Lower leg skin (tissue), 4 donors: ENCODE measurements at regions not wholly inside any gene's neighbourhood (a gene's known extent, or its start where the extent isn't known, plus 50 kb on each side); places are given as distances from the start of the nearest gene placed in this dataset.

Experiments
- DNase-seq, 2 donors: peaks; one replicate each; pipeline ENCODE4 v3.0.0-alpha.2; 2019; ENCODE audit warnings: low spot score in 2 of 2
- H3K4me3 ChIP-seq: fragments of 200-600 bp; sonication (generic); 2 replicates; pipeline ENCODE4 v1.5.1; 2017; ENCODE audit warnings: mild to moderate bottlenecking, low read depth; ENCODE audit not compliant: poor library complexity, severe bottlenecking
- CTCF ChIP-seq, 3 donors: fragments of 450-650 bp; IDR thresholded peaks; one replicate each; pipeline ENCODE4 v1.5.1; 2016; ENCODE audit warnings: antibody characterized with exemption in 3 of 3, mild to moderate bottlenecking in 3 of 3, moderate library complexity in 2 of 3
- POLR2A ChIP-seq, 2 donors: fragments of 450-650 bp; IDR thresholded peaks; one replicate each; pipeline ENCODE4 v1.6.1; 2016 to 2017; ENCODE audit warnings: antibody characterized with exemption in 2 of 2, mild to moderate bottlenecking in 1 of 2, moderate library complexity in 1 of 2
- WGBS, 2 donors: methylation state at CpG; one replicate each; pipeline ENCODE4 v1.1.5; 2018; 5-methylcytosine and 5-hydroxymethylcytosine counted together
- intact Hi-C: fragments of 100-400 bp; cut with DNase I; formaldehyde crosslinking; loops from one replicate; pipeline ENCODE4 v1.15.0; 2023; ENCODE audit warnings: low total_unique reads

GRCh38 chr12:91972896-91973295 is 172.8 kb downstream of the BTG1 start:
- intact Hi-C loops = no loop called here
- no peak for TF ChIP-seq POLR2A (IDR thresholded peaks at IDR 0.05)
- TF ChIP-seq CTCF (IDR thresholded peaks at IDR 0.05) = no peak
- 89 to 90% methylated on average over 1 of the region's 1 CpG for WGBS, 2 donors
- H3K4me3 ChIP-seq = no peak overlapping the region
- DNase-seq = no peak

- WGBS, 2 donors = 91 to 97% methylated on average over 3 of the region's 3 CpGs
- TF ChIP-seq CTCF (IDR thresholded peaks at IDR 0.05) = no peak
- no peak for TF ChIP-seq POLR2A (IDR thresholded peaks at IDR 0.05)
- no peak for DNase-seq
- intact Hi-C loops = no loop called here
- no peak overlapping the region for H3K4me3 ChIP-seq
Measured at GRCh38 chr12:91968777-91969171, 176.9 kb downstream of the BTG1 start.

- intact Hi-C loops = no loop called here
- DNase-seq = no peak
- TF ChIP-seq CTCF (IDR thresholded peaks at IDR 0.05) (no peak), POLR2A (IDR thresholded peaks at IDR 0.05) (no peak)
- no peak overlapping the region for H3K4me3 ChIP-seq
Measured at GRCh38 chr12:91968076-91968776, 177.4 kb downstream of the BTG1 start.

- H3K4me3 ChIP-seq = no peak overlapping the region
- TF ChIP-seq CTCF (IDR thresholded peaks at IDR 0.05) = no peak
- no peak for TF ChIP-seq POLR2A (IDR thresholded peaks at IDR 0.05)
- WGBS, 2 donors = 93% methylated on average over 1 of the region's 1 CpG
- DNase-seq = no peak
- intact Hi-C loops = no loop called here
Measured at GRCh38 chr12:91967590-91967989, 178.1 kb downstream of the BTG1 start.

GRCh38 chr12:91965781-91966180 is 179.9 kb downstream of the BTG1 start:
- WGBS, 2 donors = 57 to 69% methylated on average over 1 of the region's 1 CpG
- no peak for DNase-seq
- intact Hi-C loops = no loop called here
- H3K4me3 ChIP-seq = no peak overlapping the region
- TF ChIP-seq POLR2A (IDR thresholded peaks at IDR 0.05) = no peak
- no peak for TF ChIP-seq CTCF (IDR thresholded peaks at IDR 0.05)

- no peak for TF ChIP-seq POLR2A (IDR thresholded peaks at IDR 0.05)
- no peak for TF ChIP-seq CTCF (IDR thresholded peaks at IDR 0.05)
- intact Hi-C loops = no loop called here
- 95% methylated on average over 1 of the region's 1 CpG for WGBS, 2 donors
- no peak for DNase-seq
- H3K4me3 ChIP-seq = no peak overlapping the region
Measured at GRCh38 chr12:91964501-91964900, 181.1 kb downstream of the BTG1 start.
